Ishikawa (cell line): ENCODE measurements at regions not wholly inside any gene's neighbourhood (a gene's known extent, or its start where the extent isn't known, plus 50 kb on each side); places are given as distances from the start of the nearest gene placed in this dataset.

ENCODE experiments used
- CEBPB ChIP-seq: IDR thresholded peaks from 2 replicates; pipeline ENCODE4 v1.6.1; 2012
- EP300 ChIP-seq: IDR thresholded peaks from 2 replicates; pipeline ENCODE4 v1.6.1; 2012; ENCODE audit warnings: borderline replicate concordance
- FOXM1 ChIP-seq: IDR thresholded peaks from 2 replicates; pipeline ENCODE4 v1.6.1; 2012; ENCODE audit warnings: low read depth, borderline replicate concordance
- NFIC ChIP-seq: IDR thresholded peaks from 2 replicates; pipeline ENCODE4 v1.6.1; 2012
- RAD21 ChIP-seq: IDR thresholded peaks from 2 replicates; pipeline ENCODE4 v1.6.1; 2012; ENCODE audit warnings: low read depth
- REST ChIP-seq: IDR thresholded peaks from 2 replicates; pipeline ENCODE4 v1.6.1; 2012; ENCODE audit warnings: low read depth, mild to moderate bottlenecking
- TAF1 ChIP-seq: IDR thresholded peaks from 2 replicates; pipeline ENCODE4 v1.6.1; 2012; ENCODE audit warnings: low read depth, mild to moderate bottlenecking
- TCF12 ChIP-seq: IDR thresholded peaks from 2 replicates; pipeline ENCODE4 v1.6.1; 2012; ENCODE audit warnings: low read depth
- USF1 ChIP-seq: IDR thresholded peaks from 2 replicates; pipeline ENCODE4 v1.6.1; 2012
- ZBTB7A ChIP-seq: IDR thresholded peaks from 2 replicates; pipeline ENCODE4 v1.6.1; 2012; ENCODE audit warnings: low read depth

GRCh38 chr4:179248821-179249220 lies 1806.6 kb upstream of the AGA start:
- TF ChIP-seq CEBPB (no peak), USF1 (no peak), TCF12 (no peak), FOXM1 (no peak), EP300 (no peak), NFIC (no peak), REST (no peak), ZBTB7A (no peak), RAD21 (no peak), TAF1 (no peak)
